NCI-H1105 (cell line): ENCODE measurements at regions not wholly inside any gene's neighbourhood (a gene's known extent, or its start where the extent isn't known, plus 50 kb on each side); places are given as distances from the start of the nearest gene placed in this dataset.
"Not testable (repeated sequence)": the region's sequence is repeated elsewhere in the genome, so short reads cannot be mapped to it uniquely, and the experiment has no call there.

Source experiments
- DNase-seq: peaks from one replicate; lab custom pipeline; 2025; lab: John Stamatoyannopoulos, UW

- no peak for DNase-seq
Observed at GRCh38 chr22:22120160-22120559, 124.4 kb upstream of the VPREB1 start.

- DNase-seq: no peak
Observed at GRCh38 chr22:22118987-22119386, 125.6 kb upstream of the VPREB1 start.

GRCh38 chr22:22117864-22118544 is 126.6 kb upstream of the VPREB1 start:
- DNase-seq: not testable (repeated sequence)

- DNase-seq: not testable (repeated sequence)
Observed at GRCh38 chr22:22116997-22117770, 127.4 kb upstream of the VPREB1 start.

- DNase-seq: no peak
Observed at GRCh38 chr22:22113701-22114100, 130.9 kb upstream of the VPREB1 start.

GRCh38 chr22:22112533-22113294 is 130.1 kb upstream of the TOP3B start:
- no peak for DNase-seq

GRCh38 chr22:22111983-22112382 is 129.4 kb upstream of the TOP3B start:
- no peak for DNase-seq

- no peak for DNase-seq
Observed at GRCh38 chr22:22111267-22111751, 128.7 kb upstream of the TOP3B start.

GRCh38 chr22:22110548-22111266 is 128.1 kb upstream of the TOP3B start:
- peak; percentile 3 for DNase-seq

- no peak for DNase-seq
Observed at GRCh38 chr22:22109693-22110466, 127.3 kb upstream of the TOP3B start.

GRCh38 chr22:22106855-22107254 is 124.3 kb upstream of the TOP3B start:
- no peak for DNase-seq

- DNase-seq: no peak
Observed at GRCh38 chr22:22105364-22105763, 122.8 kb upstream of the TOP3B start.

- no peak for DNase-seq
Observed at GRCh38 chr22:22103078-22103875, 120.7 kb upstream of the TOP3B start.

GRCh38 chr22:22099833-22100812 is 117.5 kb upstream of the TOP3B start:
- DNase-seq: no peak

- DNase-seq: no peak
Observed at GRCh38 chr22:22099194-22099486, 116.6 kb upstream of the TOP3B start.

- DNase-seq: no peak
Observed at GRCh38 chr22:22098457-22099193, 116.0 kb upstream of the TOP3B start.

- no peak for DNase-seq
Observed at GRCh38 chr22:22097727-22098228, 115.2 kb upstream of the TOP3B start.

- DNase-seq: no peak
Observed at GRCh38 chr22:22094921-22095320, 112.3 kb upstream of the TOP3B start.
